ENCODE measurements at regions not wholly inside any gene's neighbourhood (a gene's known extent, or its start where the extent isn't known, plus 50 kb on each side); places are given as distances from the start of the nearest gene placed in this dataset.

GRCh38 chr4:22336822-22337221 is 179.0 kb downstream of the ADGRA3 start:
- no peak for DNase-seq (ENCODE audit: low read depth in 2 of 3, low spot score in 2 of 3)

DNA sequence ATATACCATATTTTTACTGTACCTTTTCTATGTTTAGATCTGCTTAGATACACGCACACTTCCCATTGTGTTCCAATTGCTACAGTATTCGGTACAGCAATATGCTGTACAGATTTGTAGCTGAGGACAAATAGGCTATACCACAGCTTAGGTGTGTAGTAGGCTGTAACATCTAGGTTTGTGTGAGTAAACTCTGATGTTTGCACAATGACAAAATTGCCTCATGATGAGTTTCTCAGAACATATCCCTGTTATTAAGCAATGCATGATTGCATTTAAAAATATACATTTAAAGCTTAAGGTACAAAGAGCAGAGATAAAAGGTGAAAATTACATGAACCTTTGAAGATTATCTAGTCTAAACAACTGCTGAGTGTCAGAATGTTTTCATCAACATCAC is 181.7 kb downstream of the ADGRA3 start:
- DNase-seq (ENCODE audit: low read depth in 2 of 3, low spot score in 2 of 3) = no peak

GRCh38 chr4:22324422-22324821 is 191.4 kb downstream of the ADGRA3 start:
- DNase-seq (ENCODE audit: low read depth in 2 of 3, low spot score in 2 of 3) = no peak

- no peak for DNase-seq (ENCODE audit: low read depth in 2 of 3, low spot score in 2 of 3)
Observed at GRCh38 chr4:22323691-22324090, 192.2 kb downstream of the ADGRA3 start.

DNA sequence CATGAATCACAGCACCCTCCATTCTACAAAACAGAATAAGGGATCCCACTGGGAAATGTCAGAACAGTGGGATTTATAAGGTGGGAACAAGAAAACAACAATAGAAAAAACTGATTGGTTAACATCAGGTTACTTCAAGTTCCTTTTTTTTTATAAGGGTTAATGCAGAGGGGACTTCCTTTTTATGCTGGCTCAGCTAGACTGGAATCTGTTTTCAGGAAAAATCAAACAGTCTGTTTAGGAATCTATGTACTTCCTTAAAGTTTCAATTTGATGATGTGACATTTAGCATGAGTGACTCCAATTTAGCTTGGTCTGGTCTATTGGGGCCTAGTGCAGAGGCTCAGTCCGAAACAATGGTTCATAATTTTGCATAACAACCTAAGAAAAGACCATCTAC is 192.9 kb downstream of the ADGRA3 start:
- no peak for DNase-seq (ENCODE audit: low read depth in 2 of 3, low spot score in 2 of 3)

DNA sequence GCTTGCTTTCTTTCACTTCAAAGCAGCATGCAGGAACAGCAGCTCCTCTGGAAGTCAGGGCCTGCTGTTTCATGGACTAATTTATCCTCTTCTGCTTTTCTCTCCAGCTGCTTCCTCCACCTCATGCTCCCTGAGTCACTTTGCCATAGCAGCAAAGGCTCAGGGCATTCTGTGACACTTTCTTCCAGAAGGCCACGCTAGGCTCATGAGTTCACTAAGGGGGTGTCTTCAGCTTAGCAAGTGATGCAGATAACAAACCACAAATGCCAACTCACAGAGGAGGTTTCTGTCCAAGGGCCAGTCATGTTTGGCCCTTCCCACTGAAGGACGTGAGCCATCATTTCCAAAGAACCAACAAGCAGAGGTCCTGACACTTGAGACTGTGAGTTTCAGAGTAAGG is 200.2 kb downstream of the ADGRA3 start:
- peak in 2 of 3 donors; percentile 77 to 92 for DNase-seq (ENCODE audit: low read depth in 2 of 3, low spot score in 2 of 3)

DNA sequence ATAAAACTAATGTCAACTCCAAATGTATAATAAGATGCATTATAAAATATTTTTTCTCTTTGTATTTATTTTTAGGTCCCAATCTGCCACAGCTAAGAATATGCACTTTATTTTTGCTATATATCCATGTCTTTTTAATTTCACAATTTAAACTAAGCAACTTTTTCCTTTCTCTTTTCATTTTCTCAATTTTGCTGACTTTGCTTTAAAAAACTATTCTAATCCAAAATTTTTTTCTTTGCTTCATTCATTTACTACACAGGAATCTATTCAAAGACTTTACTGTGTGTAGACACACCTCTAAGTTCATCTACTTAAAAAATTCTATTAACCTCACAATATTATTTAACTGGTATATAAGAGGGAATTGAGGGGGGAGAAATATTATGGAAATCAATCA is 201.9 kb downstream of the ADGRA3 start:
- DNase-seq (ENCODE audit: low read depth in 2 of 3, low spot score in 2 of 3) = no peak

- DNase-seq (ENCODE audit: low read depth in 2 of 3, low spot score in 2 of 3) = no peak
Observed at GRCh38 chr4:22312113-22312512, 203.8 kb downstream of the ADGRA3 start.

DNA sequence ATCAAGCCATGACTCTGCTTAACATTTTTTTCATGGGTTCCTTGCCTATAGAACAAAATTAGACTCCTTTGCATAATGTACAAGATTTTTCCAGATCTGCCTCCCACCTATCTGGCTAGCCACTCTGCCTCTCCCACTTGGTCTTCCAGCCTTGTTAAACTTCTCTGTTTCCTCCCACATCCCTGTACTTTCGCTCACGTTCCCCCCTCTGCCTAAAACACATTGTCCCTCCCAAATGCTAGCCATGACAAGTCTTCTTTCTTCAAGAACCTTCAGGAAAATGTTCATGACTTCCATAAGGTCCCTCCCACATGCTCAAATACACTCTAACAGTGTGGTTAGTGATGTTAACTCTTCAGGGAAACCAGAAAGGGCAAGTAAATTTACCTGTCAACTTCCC is 214.6 kb downstream of the ADGRA3 start:
- DNase-seq (ENCODE audit: low read depth in 2 of 3, low spot score in 2 of 3) = no peak

GRCh38 chr4:22299678-22300077 is 216.2 kb downstream of the ADGRA3 start:
- no peak for DNase-seq (ENCODE audit: low read depth in 2 of 3, low spot score in 2 of 3)

DNA sequence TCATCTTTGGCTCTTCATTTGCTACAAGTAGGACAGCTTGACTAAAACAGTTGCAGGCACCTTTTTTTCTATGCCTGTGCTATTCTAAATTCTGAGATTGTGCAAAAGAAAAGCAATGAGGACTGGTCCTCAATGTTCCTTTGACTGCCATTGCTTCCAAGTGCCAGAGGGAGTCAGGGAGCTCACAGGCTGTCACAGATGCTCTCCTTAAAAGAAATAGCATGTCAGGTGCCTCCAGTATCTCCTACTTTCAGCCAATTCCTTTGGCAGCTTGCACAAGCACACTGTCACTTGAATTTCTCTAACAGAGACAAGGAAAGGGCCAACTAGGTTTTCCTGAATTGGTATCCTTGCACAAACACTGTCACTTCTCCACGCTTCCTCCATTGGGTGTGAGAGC is 228.2 kb downstream of the ADGRA3 start:
- DNase-seq (ENCODE audit: low read depth in 2 of 3, low spot score in 2 of 3) = no peak

GRCh38 chr4:22268350-22269025 is 247.4 kb downstream of the ADGRA3 start:
- DNase-seq (ENCODE audit: low read depth in 2 of 3, low spot score in 2 of 3) = no peak

GRCh38 chr4:22264261-22264660 is 251.6 kb downstream of the ADGRA3 start:
- no peak for DNase-seq (ENCODE audit: low read depth in 2 of 3, low spot score in 2 of 3)

DNA sequence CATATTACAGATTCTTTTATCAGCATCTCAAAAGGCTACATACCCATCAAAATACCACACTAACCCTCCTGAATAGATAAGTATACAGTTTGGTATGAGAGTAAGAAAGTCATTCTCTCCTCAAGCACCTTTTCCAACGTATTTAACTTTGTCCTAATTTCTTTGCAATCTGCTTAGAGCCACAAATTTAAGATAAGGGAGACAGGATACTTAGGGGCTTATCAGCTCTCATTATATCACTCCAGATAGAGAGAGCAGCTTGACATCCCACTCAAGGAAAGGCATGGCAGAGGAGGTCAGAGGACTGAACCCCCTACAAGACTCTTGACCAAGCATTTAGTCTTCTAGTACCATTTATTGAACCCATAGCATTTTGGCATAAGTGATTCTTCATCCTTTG is 262.4 kb downstream of the ADGRA3 start:
- no peak for DNase-seq (ENCODE audit: low read depth in 2 of 3, low spot score in 2 of 3)

- peak in 2 of 3 donors; percentile 12 to 49 for DNase-seq (ENCODE audit: low read depth in 2 of 3, low spot score in 2 of 3)
Observed at GRCh38 chr4:22246847-22247246, 269.0 kb downstream of the ADGRA3 start.

DNA sequence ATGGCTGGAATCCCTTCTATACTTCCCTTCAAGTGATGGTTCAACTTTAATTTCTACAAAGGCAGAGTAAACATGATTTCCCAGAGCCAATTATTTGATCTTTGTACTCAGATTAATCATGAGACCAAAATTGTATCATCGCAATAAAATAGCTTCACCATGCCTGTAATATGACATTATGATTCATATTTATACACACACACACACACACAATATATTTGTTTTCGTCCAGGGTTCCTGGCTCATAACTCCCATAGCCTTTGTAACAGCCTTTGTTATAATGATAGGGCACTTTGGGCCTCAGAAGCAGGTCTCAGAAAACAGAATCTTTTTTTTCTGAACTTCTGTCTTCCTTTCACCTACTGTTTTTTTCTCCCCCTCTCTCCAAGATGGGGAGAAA is 270.6 kb downstream of the ADGRA3 start:
- DNase-seq (ENCODE audit: low read depth in 2 of 3, low spot score in 2 of 3) = no peak

- no peak for DNase-seq (ENCODE audit: low read depth in 2 of 3, low spot score in 2 of 3)
Observed at GRCh38 chr4:22241415-22241814, 274.5 kb downstream of the ADGRA3 start.

DNA sequence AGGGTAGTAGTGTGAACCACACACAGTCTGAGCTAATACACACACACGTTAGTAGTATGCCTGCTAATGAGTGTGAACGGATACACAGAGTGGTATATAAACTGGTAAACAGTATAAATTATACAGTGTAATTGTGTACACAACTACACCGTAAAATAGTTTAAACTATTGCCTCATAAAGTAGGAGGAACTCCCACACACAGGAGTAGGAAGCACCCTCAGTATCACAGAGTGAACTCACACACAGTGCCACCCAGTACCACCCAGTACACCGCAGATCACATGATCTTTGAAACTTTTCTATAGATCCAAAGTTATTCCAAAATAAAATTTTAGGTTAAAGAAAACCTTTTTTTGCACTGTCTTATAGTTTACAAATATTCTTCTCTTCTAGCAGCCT is 275.1 kb downstream of the ADGRA3 start:
- no peak for DNase-seq (ENCODE audit: low read depth in 2 of 3, low spot score in 2 of 3)

GRCh38 chr4:22238742-22239141 is 277.1 kb downstream of the ADGRA3 start:
- DNase-seq (ENCODE audit: low read depth in 2 of 3, low spot score in 2 of 3) = no peak

DNA sequence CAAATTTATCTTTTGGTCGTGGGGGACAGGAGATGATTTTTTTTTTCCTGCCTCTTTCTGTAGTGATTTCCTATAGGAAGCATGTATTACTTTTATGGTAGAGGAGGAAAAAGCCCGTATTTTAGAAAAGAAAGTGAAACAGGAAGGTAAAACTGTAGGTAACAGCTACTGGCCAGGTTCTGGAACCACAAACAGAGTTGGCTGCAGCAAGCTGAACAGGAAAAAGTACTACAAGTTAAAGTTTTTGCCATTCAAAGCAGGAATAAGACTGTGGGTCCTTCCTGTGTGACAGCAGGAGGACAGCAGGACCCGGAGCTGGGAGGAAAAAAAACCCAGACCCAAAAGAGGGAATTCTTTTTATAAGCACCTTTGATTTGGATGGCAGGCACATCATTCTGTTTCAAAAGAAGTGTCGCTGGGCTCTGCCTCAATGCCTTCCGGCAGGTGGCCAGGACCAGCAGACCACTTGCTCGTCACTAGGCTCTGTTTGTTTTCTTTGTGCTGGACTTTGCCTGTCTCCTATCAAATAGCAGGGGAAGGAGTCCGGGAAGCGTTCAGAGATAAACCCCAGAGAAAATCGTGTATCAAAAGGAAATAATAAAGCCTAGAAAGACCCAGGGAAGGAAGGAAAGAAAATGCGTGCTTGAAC is 277.9 kb downstream of the ADGRA3 start:
- DNase-seq (ENCODE audit: low read depth in 2 of 3, low spot score in 2 of 3) = peak in 2 of 3 donors; percentile 4 to 37

- DNase-seq (ENCODE audit: low read depth in 2 of 3, low spot score in 2 of 3) = peak in 2 of 3 donors; percentile 60 to 86
Observed at GRCh38 chr4:22237155-22237751, 278.6 kb downstream of the ADGRA3 start.

DNA sequence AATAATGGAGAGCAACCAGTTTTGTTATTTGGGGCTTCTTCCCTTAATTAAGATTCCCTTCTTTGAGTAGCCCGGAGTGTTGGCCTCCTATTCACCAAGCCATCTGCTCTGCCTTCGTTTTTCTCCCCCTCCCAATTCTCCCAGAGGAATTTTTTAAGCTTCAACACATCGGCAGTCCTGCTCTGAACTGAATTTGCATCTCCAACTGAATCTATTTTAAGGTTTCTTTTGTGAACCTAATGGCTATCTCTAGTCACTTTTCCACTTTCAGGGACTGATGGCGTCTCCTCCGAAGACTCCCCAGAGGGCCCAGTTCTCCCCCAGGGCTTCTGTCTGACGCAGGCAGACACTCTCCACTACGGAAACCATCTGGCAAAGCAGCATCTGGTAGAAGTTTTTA is 280.2 kb downstream of the ADGRA3 start:
- DNase-seq (ENCODE audit: low read depth in 2 of 3, low spot score in 2 of 3) = no peak
